Coronary artery (tissue), 2 donors: ENCODE measurements at regions not wholly inside any gene's neighbourhood (a gene's known extent, or its start where the extent isn't known, plus 50 kb on each side); places are given as distances from the start of the nearest gene placed in this dataset.

ENCODE experiments used
- DNase-seq: peaks from one replicate; pipeline ENCODE4 v3.0.0-alpha.2; 2017; ENCODE audit warnings: low spot score
- H3K27ac ChIP-seq, 2 donors: fragments of 200-600 bp; sonication (generic); one replicate each; pipeline ENCODE4 v1.5.1; 2016 to 2019
- H3K4me3 ChIP-seq: fragments of 200-600 bp; sonication (generic); 2 replicates; pipeline ENCODE4 v1.5.1; 2016; ENCODE audit warnings: mild to moderate bottlenecking, moderate library complexity
- TF ChIP-seq, protein P1 (sequence below): fragments of 200-600 bp; sonication (generic); IDR thresholded peaks from one replicate; pipeline ENCODE4 v1.5.1; 2019; ENCODE audit warnings: antibody characterized with exemption

DNA sequence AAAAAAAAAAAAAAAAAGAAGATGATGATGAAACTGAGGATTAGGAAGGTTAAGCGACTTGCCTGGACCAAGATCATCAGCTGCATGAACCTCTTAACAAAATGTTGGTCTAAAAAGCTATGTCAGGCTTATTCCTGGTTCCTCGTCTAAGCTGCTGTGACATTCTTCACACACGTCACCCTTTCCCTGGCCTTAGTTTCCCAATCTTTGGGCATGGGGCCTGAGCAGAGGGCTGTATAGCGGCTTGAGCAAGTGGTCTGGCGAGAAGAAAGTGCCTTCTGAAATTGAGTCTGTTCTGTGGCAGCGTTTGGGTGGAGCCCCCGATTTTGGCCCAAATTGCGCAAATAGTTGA, 58.7 kb upstream of the CCND2 start:
- H3K4me3 ChIP-seq: no peak overlapping the region
- H3K27ac ChIP-seq: no peak overlapping the region
- TF ChIP-seq, protein P1, sequence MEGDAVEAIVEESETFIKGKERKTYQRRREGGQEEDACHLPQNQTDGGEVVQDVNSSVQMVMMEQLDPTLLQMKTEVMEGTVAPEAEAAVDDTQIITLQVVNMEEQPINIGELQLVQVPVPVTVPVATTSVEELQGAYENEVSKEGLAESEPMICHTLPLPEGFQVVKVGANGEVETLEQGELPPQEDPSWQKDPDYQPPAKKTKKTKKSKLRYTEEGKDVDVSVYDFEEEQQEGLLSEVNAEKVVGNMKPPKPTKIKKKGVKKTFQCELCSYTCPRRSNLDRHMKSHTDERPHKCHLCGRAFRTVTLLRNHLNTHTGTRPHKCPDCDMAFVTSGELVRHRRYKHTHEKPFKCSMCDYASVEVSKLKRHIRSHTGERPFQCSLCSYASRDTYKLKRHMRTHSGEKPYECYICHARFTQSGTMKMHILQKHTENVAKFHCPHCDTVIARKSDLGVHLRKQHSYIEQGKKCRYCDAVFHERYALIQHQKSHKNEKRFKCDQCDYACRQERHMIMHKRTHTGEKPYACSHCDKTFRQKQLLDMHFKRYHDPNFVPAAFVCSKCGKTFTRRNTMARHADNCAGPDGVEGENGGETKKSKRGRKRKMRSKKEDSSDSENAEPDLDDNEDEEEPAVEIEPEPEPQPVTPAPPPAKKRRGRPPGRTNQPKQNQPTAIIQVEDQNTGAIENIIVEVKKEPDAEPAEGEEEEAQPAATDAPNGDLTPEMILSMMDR: no peak
- no peak for DNase-seq

DNA sequence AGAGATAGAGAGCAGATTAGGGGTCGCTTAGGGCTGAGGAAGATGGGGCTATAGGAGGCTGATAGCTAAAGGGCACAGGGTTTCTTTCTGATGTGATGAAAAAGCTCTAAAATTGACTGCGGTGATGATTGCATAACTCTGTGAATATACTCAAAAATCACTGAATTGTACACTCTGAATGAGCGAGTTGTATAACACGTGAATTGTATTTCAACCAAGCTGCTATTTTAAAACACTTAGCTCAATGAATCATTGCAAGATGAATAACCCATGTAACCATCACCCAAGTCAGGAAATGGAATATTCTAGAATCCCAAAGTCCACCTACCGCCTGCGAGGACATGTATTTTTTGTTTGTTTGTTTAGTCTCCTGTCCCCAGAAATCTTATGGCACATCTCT, 60.1 kb upstream of the CCND2 start:
- Histone ChIP-seq H3K4me3 (no peak overlapping the region), H3K27ac (no peak overlapping the region)
- TF ChIP-seq, protein P1: no peak
- DNase-seq: no peak

- no peak overlapping the region for H3K4me3 ChIP-seq
- no peak overlapping the region for H3K27ac ChIP-seq
- peak; percentile 57 for DNase-seq
- TF ChIP-seq, protein P1: no peak
Measured at GRCh38 chr12:4212845-4213244, 60.7 kb upstream of the CCND2 start.

DNA sequence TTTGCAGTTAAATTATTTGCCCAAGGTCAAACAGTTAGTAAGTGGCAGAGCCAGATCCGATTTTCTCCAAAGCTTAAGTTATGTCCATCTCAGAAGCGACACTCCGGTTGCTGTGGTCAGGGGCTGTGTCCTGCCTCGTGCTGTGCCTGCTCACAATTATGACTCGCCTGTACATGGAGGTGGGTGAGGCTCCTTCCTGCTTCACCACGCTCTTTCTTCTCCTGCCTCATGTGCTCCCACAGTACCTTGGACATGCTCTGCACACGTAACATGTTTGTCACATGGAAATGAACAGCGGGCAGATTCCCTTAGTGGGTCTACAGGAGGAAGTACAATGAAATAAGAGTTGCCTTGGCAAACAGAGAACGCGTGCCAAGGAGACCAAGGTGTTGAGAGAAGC, 62.2 kb upstream of the CCND2 start:
- Histone ChIP-seq H3K4me3 (no peak overlapping the region), H3K27ac (no peak overlapping the region)
- TF ChIP-seq, protein P1: no peak
- DNase-seq: peak; percentile 47

DNA sequence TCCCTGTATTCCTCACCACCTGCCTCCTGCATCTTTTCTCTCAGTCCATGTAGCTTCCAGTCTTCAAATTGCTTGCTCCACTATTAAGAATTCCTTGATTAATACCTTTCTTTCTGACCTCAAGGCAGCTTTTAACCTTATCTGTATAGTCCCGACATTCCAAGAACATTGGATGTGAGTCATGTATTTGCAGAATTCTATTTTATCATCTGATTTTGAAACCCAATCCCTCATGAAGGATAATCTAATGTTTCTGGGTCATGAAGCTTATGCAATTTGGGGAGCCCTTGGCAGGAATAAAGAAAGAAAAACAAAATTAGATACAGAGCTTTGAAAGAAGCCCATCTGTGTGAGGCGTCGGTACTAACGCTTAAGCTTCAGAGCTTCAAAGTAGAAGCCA, 63.4 kb upstream of the CCND2 start:
- DNase-seq: no peak
- no peak overlapping the region for H3K4me3 ChIP-seq
- TF ChIP-seq, protein P1: no peak
- no peak overlapping the region for H3K27ac ChIP-seq

- H3K27ac ChIP-seq: no peak overlapping the region
- no peak for DNase-seq
- TF ChIP-seq, protein P1: no peak
Measured at GRCh38 chr12:4206470-4206869, 67.1 kb upstream of the CCND2 start.

GRCh38 chr12:4203772-4204376, 69.7 kb upstream of the CCND2 start:
- DNase-seq: no peak
- Histone ChIP-seq H3K4me3 (no peak overlapping the region), H3K27ac (no peak overlapping the region)
- TF ChIP-seq, protein P1: no peak

More at GRCh38 chr12:4206470-4206869, 67.1 kb upstream of the CCND2 start:
- no peak overlapping the region for H3K4me3 ChIP-seq
